ENCODE measurements at regions not wholly inside any gene's neighbourhood (a gene's known extent, or its start where the extent isn't known, plus 50 kb on each side); places are given as distances from the start of the nearest gene placed in this dataset.

- DNase-seq = no peak
These were observed 61.7 kb downstream of the KCNJ2 start for GRCh38 chr17:70230850-70231640.

DNA sequence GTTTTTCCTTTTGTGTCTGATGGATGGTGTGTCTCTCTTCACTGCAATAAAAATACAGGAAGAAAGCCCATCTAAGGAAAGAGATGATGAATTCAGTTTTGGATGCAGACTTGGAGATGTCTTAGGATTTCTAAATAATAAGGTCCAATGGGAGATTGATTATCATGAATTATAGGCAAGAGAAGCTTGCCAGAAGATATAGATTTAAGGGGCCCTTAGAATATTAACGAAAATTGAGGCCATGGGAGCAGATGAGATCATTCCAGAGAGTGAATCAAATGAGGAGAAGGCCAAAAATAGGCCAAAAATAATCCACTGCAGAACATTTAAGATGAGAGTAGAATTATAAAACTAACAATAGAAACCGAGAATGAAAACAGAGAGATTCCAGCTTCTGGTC is 63.1 kb downstream of the KCNJ2 start:
- no peak for DNase-seq

DNA sequence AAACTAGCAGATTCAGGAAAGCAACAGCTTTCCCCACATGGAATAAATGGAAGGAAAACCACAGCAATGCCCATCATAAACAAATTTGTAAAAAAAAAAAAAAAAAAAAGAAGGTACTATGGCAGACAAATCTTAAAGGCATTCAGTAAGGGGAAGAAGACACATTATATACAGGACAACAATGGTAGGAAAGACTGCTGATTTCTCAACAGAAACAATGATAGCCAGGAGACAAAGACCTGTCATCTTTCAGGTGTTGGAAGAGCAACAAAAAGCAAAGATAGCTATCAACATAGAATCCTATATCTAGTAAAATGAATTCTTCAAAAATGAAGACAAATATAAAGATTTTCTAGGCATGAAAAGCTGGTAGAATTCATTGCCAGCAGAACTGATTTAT is 65.9 kb downstream of the KCNJ2 start:
- no peak for DNase-seq

DNA sequence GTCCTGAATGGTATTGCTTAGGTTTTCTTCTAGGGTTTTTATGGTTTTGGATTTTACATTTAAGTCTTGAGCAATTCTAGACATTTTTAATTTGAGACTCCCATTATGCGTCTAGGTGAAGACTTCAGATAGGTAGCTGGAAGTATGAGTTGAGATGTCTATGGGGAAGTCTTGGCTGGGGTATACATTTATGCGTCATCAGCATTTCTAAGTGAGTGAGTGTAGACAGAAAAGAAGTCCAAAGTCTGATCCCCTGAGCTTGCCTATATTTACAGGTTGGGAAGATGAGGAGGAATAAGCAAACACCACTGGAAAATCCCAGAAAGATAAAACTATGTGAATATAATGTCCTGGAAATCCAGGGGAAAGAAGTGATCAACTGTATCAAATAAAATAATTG is 68.9 kb downstream of the KCNJ2 start:
- DNase-seq = no peak

GRCh38 chr17:70238646-70239045 is 69.3 kb downstream of the KCNJ2 start:
- no peak for DNase-seq

DNA sequence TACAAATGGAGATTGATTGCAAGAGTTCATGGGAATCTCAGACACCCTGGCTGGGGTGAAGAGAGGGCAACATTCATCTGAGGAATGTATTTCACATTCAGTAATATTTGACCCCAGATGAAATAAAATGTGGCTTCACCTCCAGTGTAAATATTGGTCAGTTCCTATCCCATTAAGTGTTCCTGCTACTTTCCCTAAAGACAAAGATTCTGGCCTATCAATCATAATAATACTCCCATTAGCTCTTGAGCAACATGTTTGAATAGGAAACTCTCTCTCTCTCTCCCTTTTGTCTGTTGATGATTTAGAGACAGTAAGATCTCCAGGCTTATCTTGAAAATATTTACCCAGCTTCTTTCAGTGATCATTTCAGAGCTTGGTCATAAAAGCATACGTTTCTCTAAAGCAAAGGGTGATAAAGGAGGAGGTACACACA is 70.1 kb downstream of the KCNJ2 start:
- DNase-seq = no peak

GRCh38 chr17:70241071-70241470 is 71.7 kb downstream of the KCNJ2 start:
- no peak for DNase-seq

GRCh38 chr17:70242781-70243437 is 73.6 kb downstream of the KCNJ2 start:
- no peak for DNase-seq

GRCh38 chr17:70251706-70252105 is 82.4 kb downstream of the KCNJ2 start:
- DNase-seq = no peak

DNA sequence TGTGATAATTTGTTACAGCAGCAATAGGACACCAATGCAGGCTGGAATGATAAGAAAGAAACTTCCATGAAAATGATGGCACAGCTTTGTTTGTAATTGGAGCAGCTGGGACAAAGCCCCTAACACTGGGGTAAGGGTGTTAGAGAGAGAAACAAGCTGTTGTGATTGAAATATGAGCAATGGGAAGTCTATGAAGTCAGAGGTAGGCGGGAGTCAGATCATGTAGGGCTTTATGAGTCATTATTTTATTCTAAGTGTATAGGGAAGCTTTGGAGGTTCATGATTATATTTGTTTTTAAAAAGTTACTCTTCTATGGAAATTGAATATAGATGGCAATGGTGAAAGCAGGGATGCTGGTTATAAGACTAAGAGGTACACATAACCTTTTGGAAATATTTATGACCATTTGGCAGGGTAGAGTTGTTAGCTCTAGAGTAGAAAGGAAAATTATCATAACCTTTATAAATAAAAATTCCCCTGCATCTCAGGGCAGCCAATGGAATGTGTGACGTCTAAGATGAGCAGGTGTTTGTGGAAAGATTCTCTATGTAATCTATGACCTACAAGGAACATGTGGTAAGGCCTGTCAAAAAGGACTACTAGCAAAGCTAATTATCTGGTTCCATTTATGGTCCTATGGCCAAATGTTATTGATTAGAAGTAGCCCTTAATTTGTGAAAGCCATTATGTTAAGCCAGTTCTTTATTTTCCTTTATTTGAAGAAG is 85.6 kb downstream of the KCNJ2 start:
- no peak for DNase-seq

DNA sequence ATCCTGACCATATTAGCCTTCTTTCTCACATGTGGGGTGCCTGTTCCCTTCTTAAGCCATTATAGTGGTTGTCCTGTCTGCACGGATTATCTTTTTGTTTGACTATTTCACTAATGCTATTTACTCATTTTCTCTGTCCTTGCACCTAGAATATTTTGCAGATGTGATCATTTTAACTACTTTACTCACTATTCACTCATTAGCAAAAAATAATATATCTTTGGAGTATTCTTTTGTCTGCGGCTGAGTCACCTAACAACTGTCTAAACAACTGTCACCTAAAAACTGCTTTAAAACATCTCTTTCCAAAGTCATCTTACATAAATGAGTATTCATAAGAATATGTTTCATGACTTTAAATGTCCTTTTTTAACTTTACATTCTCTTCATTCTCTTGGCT is 87.4 kb downstream of the KCNJ2 start:
- DNase-seq = no peak

DNA sequence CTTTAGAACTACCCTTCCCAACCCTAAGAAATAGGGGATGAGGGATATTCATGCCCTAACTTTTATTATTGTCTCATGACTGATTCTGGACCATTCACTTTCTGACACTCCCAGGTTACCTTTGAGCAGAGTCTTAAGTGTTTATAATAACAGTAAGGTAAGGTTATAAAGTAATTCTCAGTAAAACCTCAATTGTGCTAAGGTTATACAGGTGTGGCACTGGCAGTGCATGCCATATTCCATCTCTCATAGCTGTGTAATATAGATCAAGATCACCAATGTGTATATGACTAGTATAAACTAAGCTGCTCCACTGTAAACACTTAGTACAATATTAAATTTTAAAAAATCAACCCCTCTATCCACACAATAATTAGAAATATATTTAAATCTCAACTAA is 89.1 kb downstream of the KCNJ2 start:
- DNase-seq = no peak

DNA sequence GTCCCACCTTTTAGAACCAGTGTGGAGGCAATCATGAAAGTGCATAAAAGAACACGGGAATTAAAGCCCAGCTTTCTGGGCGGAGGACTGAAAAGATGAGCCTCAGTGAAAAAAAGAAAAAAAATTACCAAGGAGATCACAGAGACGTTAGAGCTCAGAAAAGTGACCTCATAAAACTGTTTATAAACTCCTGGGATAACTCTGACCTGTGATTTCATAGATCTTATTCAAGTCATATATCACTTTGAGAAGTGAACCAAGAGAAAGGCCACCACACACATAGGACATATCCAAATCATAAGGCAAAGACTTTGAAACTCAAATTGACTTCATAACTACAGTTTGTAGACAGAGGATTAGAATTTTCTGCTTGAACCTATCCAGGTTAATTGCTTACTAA is 90.1 kb downstream of the KCNJ2 start:
- no peak for DNase-seq

- no peak for DNase-seq
These were observed 91.8 kb downstream of the KCNJ2 start for GRCh38 chr17:70261170-70261569.

- no peak for DNase-seq
These were observed 96.1 kb downstream of the KCNJ2 start for GRCh38 chr17:70265471-70265870.

- no peak for DNase-seq
These were observed 97.1 kb downstream of the KCNJ2 start for GRCh38 chr17:70266394-70266793.

- no peak for DNase-seq
These were observed 99.1 kb downstream of the KCNJ2 start for GRCh38 chr17:70268383-70268782.

DNA sequence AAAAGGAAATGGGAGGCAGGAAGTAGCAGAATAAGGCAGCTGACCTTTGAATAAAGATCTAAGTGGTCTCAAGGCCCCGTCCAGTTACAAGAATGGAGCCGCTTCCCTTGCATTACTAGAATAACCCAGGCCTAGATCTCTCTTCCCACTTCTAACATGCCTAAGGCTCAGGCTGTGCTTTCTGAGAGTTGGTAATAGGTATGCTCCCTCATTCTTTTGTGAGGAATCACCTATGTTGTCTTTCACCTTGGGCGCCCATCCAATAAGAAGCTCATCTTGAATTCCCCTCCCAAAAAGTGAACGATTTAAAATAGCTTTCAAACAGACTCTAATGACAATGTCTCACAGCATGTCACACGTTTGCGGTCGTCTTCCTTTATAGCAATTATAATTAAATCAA is 101.2 kb downstream of the KCNJ2 start:
- DNase-seq = no peak

GRCh38 chr17:70271200-70271599 is 101.9 kb downstream of the KCNJ2 start:
- DNase-seq = no peak

GRCh38 chr17:70271672-70272071 is 102.3 kb downstream of the KCNJ2 start:
- DNase-seq = no peak

GRCh38 chr17:70274255-70274654 is 104.9 kb downstream of the KCNJ2 start:
- DNase-seq = no peak

DNA sequence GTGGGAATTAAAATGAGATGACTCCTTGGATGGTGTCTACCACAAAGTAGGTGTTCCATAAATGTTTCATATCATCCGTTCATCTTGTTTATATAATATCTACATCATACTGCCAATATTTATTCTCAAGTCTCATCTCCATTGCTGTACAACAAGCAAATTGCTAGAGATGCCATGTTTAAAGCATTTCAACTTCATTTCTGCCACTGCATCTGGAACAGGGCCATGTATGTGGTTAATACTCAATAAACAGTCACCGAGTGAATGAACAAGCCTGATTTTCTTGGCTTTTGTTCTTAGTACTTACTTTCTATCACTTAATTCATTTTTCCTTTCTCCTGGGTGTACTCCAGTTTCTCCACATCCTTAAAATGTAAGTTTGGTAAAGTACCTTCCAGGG is 107.6 kb downstream of the KCNJ2 start:
- DNase-seq = no peak

DNA sequence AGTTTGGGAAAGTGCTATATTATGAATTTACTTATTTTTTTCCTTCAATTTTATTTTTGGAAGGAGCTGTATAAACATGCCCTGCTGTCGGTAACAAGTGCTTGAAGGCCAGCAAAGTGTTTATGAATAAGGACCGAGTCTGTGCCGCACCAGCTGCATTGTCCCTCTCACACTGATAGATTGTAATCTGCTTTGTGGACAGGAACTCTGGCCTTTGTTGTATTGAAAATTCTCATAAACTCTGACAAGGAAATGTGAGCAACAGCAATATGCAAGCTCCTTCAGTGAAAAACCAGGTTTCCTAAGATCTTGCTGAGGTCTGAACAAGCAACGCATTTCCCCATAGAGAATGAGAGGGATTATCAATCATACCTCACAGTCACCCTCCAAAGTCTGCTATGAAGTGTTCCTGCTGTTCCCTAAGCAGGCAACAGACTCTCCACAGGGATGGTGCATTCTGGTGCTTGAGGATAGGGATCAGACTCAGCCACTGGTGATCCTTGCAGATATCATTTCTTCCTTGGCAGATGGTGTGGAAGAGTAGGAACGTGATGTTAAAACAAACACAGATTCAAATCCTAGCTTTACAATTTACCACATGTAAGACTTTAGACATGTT is 109.6 kb downstream of the KCNJ2 start:
- DNase-seq = no peak

DNA sequence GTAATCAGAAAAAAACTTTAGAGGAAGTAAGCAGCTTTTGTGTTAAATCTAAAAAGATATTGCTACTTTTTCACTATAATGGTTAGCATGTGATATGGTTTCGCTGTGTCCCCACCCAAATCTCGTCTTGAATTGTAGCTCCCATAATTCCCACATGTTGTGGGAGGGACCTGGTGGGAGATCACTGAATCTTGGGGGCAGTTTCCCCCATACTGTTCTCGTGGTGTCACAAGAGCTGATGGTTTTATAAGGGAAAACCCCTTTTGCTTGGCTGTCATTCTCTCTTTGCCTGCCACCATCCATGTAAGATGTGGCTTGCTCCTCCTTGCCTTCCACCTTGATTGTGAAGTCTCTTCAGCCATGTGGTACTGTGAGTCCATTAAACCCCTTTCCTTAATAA is 117.1 kb downstream of the KCNJ2 start:
- DNase-seq = no peak

Measured in EL (cell line).